DMS 273 (cell line): ENCODE measurements at regions not wholly inside any gene's neighbourhood (a gene's known extent, or its start where the extent isn't known, plus 50 kb on each side); places are given as distances from the start of the nearest gene placed in this dataset.
A peak's percentile ranks its signal among the peaks of the same experiment; 100 is the strongest.

Experiments
- DNase-seq: peaks from one replicate; lab custom pipeline; 2025; ENCODE audit not compliant: unreplicated experiment; lab: John Stamatoyannopoulos, UW

DNA sequence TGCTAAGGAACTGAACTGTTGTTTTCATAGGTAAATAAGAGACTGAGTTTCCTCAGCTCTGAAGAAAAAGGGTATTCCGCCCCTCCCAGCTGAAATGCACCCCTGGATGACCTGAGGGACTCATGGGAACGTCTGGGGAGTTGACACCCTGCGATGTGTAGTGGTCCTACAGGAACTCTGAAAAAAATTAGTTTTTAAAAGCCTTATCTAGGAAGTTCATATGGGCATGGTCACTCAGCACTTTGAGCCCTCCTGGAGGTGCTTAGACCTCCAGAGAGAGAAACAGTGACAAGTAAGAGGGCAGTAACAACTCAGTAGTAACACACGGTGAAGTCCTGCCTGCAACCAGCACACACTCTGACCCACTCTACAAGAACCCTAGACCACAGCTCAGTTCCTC is 91.2 kb upstream of the CNOT2 start:
- no peak for DNase-seq

DNA sequence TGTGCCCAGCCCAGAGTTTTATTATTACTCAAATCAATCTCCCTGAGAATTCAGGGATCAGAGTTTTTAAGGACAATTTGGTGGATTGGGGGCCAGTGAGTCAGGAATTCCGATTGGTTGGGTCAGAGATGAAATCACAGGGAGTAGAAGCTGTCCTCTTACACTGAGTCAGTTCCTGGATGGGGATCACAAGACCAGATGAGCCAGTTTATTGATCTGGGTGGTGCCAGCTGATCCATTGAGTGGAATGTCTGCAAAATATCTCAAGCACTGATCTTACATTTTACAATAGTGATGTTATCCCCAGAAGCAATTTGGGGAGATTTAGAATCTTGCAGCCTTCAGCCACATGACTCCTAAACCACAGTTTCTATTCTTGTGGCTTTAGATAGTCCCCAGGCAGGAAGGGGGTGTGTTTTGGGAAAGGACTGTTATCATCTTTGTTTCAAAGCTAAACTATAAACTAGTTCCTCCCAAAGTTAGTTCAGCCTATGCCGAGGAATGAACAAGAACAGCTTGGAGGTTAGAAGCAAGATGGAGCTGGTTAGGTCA is 89.1 kb upstream of the CNOT2 start:
- DNase-seq, result no peak

DNA sequence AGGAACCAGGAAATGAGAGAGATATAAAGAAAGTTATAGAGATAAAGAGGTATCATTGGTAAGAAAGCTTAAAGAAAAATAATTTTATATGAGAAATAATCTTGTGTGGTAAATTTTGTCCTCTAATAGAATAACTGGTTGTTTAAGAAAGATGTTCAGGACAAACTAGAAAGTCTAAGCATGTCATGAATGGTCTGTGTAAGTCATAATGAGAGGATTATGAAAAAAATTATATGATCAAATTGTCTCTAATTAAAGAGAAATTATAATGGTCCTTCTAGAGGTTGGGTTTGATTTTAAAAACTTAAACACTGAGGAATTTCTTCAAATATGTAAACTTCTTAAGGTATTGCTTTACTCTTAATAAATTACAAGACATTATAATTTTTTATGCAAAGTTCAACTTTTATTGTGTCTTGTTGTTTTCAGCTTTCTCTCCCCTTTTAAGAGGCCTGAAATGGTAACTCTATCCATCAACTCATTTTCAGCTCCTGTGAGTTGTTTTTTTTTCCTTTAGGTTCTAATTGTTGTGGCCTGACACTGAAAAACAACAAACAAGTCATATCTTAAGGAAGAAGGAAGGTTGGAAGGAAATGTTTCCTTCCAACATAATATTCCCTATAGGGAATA is 88.2 kb upstream of the CNOT2 start:
- peak; percentile 59 for DNase-seq

DNA sequence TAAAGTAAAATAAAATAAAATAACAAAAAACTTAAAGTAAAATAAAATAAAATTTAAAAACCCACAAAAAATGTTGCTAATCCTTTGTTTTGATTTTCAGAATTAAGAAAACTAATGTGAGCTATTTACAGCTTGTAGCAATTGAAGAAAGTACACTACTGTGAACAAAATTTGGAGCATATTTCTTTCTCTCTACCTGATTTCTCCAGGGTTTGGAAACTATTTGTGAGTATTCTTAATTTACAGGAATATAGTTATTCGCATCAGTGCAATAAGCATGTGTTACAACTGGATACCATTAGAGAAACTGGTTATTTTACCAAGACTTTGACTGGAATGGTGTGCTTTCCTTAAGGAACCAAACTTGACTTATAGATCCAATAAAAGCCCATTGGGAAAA is 86.1 kb upstream of the CNOT2 start:
- DNase-seq, result no peak

DNA sequence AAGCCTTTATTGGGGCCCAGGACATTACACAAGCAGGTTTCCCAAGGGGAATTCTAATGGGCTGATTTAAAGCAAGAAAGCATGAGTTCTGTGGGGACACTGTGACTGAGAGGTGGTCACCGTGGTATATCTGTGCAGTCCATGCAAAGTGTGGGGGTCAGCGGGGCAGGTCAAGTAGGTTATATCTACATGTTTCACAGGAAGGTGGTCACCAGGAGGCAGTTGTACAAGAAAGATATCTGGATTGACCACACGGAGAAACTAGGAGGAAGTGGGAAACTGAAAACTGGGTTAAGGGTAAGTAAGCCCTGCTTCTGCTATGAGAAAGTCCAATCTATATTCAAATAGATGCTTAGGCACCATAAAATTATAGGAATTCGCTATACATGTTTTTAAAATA is 77.8 kb upstream of the CNOT2 start:
- DNase-seq, result no peak

DNA sequence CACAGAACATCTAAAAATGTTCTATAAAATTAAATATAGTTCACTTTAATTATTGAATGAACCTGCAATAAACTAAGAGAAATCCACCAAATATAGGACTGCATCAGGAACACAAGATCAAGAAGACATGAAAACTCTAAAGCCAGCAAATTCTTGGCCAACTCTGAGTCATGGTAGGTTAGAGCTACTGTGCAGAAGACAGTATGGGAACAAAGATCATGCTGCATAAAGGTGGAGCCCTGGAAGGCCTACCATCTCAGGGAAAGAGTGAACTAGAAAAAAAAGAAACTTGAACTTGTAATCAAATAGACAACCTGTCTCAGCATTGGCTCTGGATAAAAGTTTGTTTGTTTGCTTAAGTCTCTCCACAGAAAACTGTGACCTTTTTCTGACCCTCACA is 66.9 kb upstream of the CNOT2 start:
- DNase-seq, result no peak

DNA sequence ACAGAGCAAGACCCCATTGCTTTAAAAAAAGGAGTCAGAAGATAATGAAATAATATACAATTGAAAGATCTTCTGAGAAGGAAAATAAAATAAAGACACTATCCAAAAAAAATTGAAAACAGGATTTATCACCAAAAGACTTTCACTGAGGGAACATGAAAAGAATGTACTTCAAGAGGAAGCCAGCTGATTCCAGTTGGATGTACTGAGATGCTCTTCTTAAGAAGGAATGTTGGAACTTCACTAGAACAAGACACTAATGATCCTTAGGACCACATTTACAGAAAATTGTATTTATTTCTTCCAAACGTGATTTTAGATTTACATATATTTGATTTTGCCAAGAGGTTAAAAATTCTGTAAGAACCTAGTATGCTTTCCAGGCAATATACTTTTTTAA is 65.6 kb upstream of the CNOT2 start:
- DNase-seq, result no peak

DNA sequence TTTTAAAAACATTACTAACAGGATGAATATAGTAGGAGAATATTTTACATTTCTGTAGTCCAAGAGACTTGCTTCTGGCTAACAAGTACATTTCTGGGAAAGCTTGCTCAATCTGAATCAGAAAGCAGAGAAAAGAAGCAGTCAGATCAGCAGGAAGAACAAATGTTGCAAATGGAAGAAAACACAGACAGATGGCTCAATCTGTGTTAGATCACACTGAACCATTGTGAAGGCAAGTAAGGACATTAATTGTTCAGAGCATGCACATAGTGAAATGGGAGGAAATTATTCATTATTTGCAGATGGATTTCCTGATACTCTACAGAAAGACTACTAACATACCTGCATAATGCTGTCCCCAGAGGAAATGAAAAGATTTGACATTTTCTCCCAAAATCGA is 65.2 kb upstream of the CNOT2 start:
- DNase-seq, result peak; percentile 77

DNA sequence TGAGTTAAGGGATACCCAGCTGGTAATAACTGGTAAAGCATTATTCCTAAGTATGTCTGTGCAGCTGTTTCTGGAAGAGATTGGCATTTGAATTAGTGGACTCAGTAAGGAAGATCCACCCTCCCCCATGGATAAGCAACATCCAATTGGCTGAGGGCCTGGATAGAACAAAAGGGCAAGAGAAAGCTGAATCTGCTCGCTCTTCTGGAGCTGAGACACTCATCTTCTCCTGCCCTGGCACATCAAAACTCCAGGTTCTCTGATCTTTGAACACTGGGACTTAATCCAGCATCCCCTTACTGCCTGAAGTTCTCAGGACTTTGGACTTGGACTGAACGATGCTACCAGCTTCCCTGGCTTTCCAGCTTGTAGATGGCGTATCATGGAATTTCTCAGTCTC is 63.1 kb upstream of the CNOT2 start:
- DNase-seq, result peak; percentile 76

DNA sequence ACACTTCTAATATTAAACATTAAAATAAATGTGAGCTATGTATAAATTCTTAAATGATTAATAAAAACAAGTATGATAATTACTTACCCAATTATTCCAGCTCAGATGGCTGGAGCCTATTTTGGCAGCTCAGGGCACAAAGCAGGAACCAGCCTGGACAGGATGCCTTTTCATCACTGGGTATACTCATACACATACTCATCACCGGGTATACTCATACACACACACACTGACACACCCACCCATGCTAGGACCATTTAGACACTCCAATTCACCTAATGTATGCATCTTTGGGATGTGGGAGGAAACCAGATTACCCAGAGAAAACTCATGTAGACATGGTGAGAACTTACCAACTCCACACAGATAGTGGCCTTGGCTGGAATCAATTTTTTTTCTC is 57.9 kb upstream of the CNOT2 start:
- peak; percentile 43 for DNase-seq

DNA sequence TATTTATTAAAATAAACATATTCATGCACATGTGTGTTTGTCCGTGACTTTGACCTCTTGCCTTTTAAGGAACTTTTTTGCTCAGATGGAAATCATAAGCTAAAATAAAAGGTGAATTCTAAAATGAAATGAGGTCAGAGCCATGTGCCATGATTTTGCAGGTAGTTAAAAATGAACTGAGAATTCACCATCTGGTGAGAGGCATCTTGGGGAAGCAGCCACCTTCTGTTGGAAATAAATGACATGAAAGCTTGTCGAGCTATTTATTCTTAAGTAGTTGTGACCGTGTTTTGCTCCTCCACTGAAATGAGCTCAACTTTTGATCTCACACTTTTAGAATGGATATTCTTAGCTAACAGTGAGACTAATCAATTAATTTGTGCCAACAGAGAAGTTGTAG is 56.8 kb upstream of the CNOT2 start:
- DNase-seq, result peak; percentile 72

DNA sequence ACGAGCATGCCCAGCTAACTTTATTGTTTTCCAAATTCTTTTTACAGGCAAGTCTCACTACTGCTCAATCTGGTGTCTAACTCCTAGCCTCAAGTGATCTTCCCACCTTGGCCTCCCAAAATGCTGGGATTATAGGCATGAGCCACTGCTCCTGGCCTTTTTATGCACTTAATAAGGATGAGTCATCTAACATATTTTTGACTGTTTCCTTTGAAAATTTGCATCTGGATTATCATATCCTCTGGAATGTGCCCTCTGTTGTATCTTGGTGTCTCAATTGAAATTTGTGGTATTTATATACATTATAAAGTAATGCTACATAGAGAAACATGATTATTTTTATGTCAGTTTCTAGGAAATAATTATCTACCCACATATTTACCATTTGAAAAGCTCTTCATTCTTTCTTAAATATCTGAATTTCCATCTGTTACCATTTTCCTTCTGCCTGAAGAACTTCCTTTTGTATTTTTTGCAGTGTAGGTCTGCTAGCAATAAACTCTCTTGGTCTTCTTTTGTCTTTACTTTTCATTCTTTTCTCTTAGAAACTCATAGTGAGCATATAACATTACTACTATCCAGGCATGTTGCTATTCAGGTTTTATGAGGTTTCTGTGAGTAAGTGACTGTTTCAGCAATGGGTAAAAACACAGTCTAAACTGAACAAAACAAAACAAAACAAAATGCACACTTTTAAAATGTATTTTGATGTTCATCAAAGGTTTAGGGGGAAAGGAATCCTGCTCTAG is 52.8 kb upstream of the CNOT2 start:
- DNase-seq, result peak; percentile 10
